IPS-15b (cell line): ENCODE measurements at regions not wholly inside any gene's neighbourhood (a gene's known extent, or its start where the extent isn't known, plus 50 kb on each side); places are given as distances from the start of the nearest gene placed in this dataset.
A peak's percentile ranks its signal among the peaks of the same experiment; 100 is the strongest.

Source experiments
- H3K27me3 ChIP-seq: one replicate; pipeline ENCODE4 v1.6.1; 2013; ENCODE audit warnings: low read length; ENCODE audit not compliant: control insufficient read depth, insufficient read depth
- H3K36me3 ChIP-seq: one replicate; pipeline ENCODE4 v1.6.1; 2013; ENCODE audit warnings: low read length; ENCODE audit not compliant: control insufficient read depth, insufficient read depth
- H3K4me1 ChIP-seq: one replicate; pipeline ENCODE4 v1.6.1; 2013; ENCODE audit warnings: mild to moderate bottlenecking, low read length; ENCODE audit not compliant: control insufficient read depth, insufficient read depth
- H3K4me3 ChIP-seq: one replicate; pipeline ENCODE4 v1.5.1; 2013; ENCODE audit warnings: low read depth, low read length
- H3K9ac ChIP-seq: one replicate; pipeline ENCODE4 v1.6.1; 2013; ENCODE audit warnings: low read depth, mild to moderate bottlenecking, low read length
- H3K9me3 ChIP-seq: one replicate; pipeline ENCODE4 v1.6.1; 2013; ENCODE audit warnings: mild to moderate bottlenecking, low read length; ENCODE audit not compliant: control insufficient read depth, insufficient read depth

- no peaks in the 10 kb centered on the region for H3K9me3 ChIP-seq
- no peak overlapping the region for H3K9ac ChIP-seq
- H3K4me1 ChIP-seq: no peaks in the 10 kb centered on the region
- no peaks in the 10 kb centered on the region for H3K36me3 ChIP-seq
- H3K27me3 ChIP-seq: no peaks in the 10 kb centered on the region
- H3K4me3 ChIP-seq: no peak overlapping the region
These were observed 403.3 kb downstream of the ZIC3 start for GRCh38 chrX:137969191-137969590.

GRCh38 chrX:137982472-137983172 is 416.7 kb downstream of the ZIC3 start:
- Histone ChIP-seq H3K9ac (no peak overlapping the region), H3K36me3 (no peaks in the 10 kb centered on the region), H3K4me3 (no peak overlapping the region), H3K9me3 (no peaks in the 10 kb centered on the region), H3K27me3 (no peaks in the 10 kb centered on the region), H3K4me1 (peaks cover 23% of the 10 kb centered on the region)

GRCh38 chrX:137988470-137988869 is 422.5 kb downstream of the ZIC3 start:
- Histone ChIP-seq H3K9ac (no peak overlapping the region), H3K9me3 (no peaks in the 10 kb centered on the region), H3K27me3 (no peaks in the 10 kb centered on the region), H3K4me3 (no peak overlapping the region), H3K36me3 (no peaks in the 10 kb centered on the region), H3K4me1 (peaks cover 15% of the 10 kb centered on the region)

- H3K9ac ChIP-seq: no peak overlapping the region
- no peaks in the 10 kb centered on the region for H3K27me3 ChIP-seq
- peaks cover 37% of the 10 kb centered on the region for H3K4me1 ChIP-seq
- no peaks in the 10 kb centered on the region for H3K9me3 ChIP-seq
- no peaks in the 10 kb centered on the region for H3K36me3 ChIP-seq
- H3K4me3 ChIP-seq: no peak overlapping the region
These were observed 432.7 kb downstream of the ZIC3 start for GRCh38 chrX:137998619-137999018.

- Histone ChIP-seq H3K4me1 (peaks cover 37% of the 10 kb centered on the region), H3K4me3 (no peak overlapping the region), H3K27me3 (no peaks in the 10 kb centered on the region), H3K36me3 (no peaks in the 10 kb centered on the region), H3K9me3 (no peaks in the 10 kb centered on the region), H3K9ac (no peak overlapping the region)
These were observed 433.1 kb downstream of the ZIC3 start for GRCh38 chrX:137999071-137999470.

GRCh38 chrX:137999552-137999951 is 433.6 kb downstream of the ZIC3 start:
- peak overlapping the region; percentile 39 for H3K9ac ChIP-seq
- no peak overlapping the region for H3K4me3 ChIP-seq
- H3K36me3 ChIP-seq: no peaks in the 10 kb centered on the region
- peaks cover 37% of the 10 kb centered on the region for H3K4me1 ChIP-seq
- no peaks in the 10 kb centered on the region for H3K27me3 ChIP-seq
- H3K9me3 ChIP-seq: no peaks in the 10 kb centered on the region

GRCh38 chrX:138001226-138001625 is 435.3 kb downstream of the ZIC3 start:
- no peaks in the 10 kb centered on the region for H3K36me3 ChIP-seq
- no peaks in the 10 kb centered on the region for H3K27me3 ChIP-seq
- no peak overlapping the region for H3K4me3 ChIP-seq
- H3K4me1 ChIP-seq: peaks cover 37% of the 10 kb centered on the region
- H3K9ac ChIP-seq: no peak overlapping the region
- no peaks in the 10 kb centered on the region for H3K9me3 ChIP-seq

GRCh38 chrX:138006180-138006579 is 440.3 kb downstream of the ZIC3 start:
- Histone ChIP-seq H3K9ac (no peak overlapping the region), H3K27me3 (no peaks in the 10 kb centered on the region), H3K4me1 (peaks cover 9% of the 10 kb centered on the region), H3K36me3 (no peaks in the 10 kb centered on the region), H3K4me3 (no peak overlapping the region), H3K9me3 (no peaks in the 10 kb centered on the region)

GRCh38 chrX:138008281-138008680 is 442.4 kb downstream of the ZIC3 start:
- no peaks in the 10 kb centered on the region for H3K4me1 ChIP-seq
- H3K9ac ChIP-seq: no peak overlapping the region
- no peaks in the 10 kb centered on the region for H3K27me3 ChIP-seq
- H3K9me3 ChIP-seq: no peaks in the 10 kb centered on the region
- H3K4me3 ChIP-seq: no peak overlapping the region
- H3K36me3 ChIP-seq: no peaks in the 10 kb centered on the region

GRCh38 chrX:138011468-138011867 is 445.5 kb downstream of the ZIC3 start:
- Histone ChIP-seq H3K27me3 (no peaks in the 10 kb centered on the region), H3K9ac (no peak overlapping the region), H3K36me3 (no peaks in the 10 kb centered on the region), H3K4me1 (no peaks in the 10 kb centered on the region), H3K4me3 (no peak overlapping the region), H3K9me3 (no peaks in the 10 kb centered on the region)

- Histone ChIP-seq H3K4me1 (no peaks in the 10 kb centered on the region), H3K9ac (no peak overlapping the region), H3K9me3 (no peaks in the 10 kb centered on the region), H3K36me3 (no peaks in the 10 kb centered on the region), H3K27me3 (no peaks in the 10 kb centered on the region), H3K4me3 (no peak overlapping the region)
These were observed 448.6 kb downstream of the ZIC3 start for GRCh38 chrX:138014577-138014976.

- Histone ChIP-seq H3K4me3 (no peak overlapping the region), H3K4me1 (peaks cover 7% of the 10 kb centered on the region), H3K9me3 (no peaks in the 10 kb centered on the region), H3K27me3 (no peaks in the 10 kb centered on the region), H3K36me3 (no peaks in the 10 kb centered on the region), H3K9ac (no peak overlapping the region)
These were observed 452.3 kb downstream of the ZIC3 start for GRCh38 chrX:138018145-138018799.
